OCI-M1 (cell line): ENCODE measurements at regions not wholly inside any gene's neighbourhood (a gene's known extent, or its start where the extent isn't known, plus 50 kb on each side); places are given as distances from the start of the nearest gene placed in this dataset.

Experiments used
- DNase-seq: peaks from one replicate; lab custom pipeline; 2025; lab: John Stamatoyannopoulos, UW

DNA sequence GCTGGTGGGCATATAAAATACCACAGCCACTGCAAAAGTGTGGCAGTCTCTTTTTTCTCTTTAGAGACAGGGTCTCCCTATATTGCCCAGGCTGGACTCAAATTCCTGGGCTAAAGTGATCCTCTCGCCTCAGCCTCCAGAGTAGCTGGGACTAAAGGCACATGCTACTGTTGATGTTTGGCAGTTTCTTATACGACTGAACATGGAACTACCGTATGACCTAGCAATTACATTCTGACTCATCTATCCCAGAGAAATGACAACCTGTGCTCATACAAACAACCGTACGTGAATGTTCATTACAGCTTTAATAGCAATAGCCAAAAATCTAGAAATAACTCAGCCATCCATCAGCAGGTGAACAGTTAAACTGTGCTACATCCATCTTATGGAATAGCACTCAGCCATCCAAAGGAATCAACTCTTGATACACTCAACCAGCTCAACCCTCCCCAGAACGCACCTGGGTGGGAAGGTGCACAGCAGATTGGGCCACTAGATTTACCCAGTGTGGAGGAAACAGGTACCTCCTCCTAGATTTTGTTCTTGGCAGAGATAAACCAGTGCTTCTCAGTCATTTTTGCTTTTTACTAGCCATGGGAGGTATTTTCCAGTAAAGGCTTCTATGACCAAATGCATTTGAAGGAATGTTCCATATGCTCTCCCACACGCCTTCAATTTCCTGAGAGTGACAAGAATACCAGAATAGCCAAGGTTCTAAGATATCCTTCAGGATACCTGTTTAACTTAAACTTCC lies 130.5 kb downstream of the MED15 start:
- no peak for DNase-seq

DNA sequence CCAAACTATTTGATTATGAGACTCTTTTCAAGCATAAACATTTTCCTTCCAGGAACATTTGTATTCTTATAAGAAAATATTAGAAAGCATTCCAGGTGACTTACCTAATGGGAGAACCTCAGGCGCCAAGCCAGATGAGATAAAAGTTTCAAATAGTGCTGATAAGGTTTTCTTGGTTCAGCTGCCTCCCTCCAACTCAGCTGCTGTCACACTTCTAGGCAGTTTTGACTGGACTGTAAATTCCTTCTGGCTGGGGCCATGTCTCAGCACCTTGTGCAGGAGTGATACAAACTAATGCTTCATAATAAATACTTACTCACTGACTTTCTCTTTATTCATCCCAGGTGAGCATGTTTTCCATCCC lies 131.1 kb downstream of the MED15 start:
- DNase-seq, result no peak

DNA sequence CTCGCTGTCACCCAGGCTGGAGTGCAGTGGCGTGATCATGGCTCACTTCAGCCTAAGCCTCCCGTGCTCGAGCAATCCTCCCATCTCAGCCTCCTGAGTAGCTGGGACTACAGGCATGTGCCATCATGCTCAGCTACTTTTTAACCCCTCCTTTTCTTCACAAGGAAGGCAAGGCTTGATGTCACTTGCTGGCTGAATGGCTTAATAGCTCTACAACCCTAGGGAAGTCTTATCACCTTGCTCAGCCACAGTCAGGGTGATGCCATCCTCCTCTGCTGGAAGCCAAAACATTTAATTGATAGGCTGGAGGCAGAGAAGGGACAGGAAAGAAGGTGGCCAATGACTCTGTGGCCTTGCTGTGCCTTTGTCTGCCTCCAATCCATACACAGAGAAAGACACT lies 131.9 kb downstream of the MED15 start:
- no peak for DNase-seq

DNA sequence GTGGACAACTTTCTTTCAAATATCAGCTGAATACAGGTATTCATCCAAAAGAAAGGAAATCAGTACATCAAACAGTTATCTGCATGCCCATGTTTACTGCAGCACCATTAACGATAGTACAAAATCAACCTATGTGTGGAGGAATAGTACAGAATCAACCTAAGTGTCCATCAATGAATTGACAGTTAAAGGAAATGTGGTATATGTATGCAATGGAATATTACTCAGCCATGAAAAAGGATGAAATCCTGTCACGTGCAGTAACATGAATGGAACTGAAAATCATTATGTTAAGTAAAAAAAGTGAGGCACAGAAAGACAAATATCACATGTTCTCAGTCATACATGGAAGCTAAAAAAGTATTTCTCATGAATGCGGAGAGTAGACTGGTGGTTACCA lies 132.3 kb downstream of the MED15 start:
- no peak for DNase-seq

DNA sequence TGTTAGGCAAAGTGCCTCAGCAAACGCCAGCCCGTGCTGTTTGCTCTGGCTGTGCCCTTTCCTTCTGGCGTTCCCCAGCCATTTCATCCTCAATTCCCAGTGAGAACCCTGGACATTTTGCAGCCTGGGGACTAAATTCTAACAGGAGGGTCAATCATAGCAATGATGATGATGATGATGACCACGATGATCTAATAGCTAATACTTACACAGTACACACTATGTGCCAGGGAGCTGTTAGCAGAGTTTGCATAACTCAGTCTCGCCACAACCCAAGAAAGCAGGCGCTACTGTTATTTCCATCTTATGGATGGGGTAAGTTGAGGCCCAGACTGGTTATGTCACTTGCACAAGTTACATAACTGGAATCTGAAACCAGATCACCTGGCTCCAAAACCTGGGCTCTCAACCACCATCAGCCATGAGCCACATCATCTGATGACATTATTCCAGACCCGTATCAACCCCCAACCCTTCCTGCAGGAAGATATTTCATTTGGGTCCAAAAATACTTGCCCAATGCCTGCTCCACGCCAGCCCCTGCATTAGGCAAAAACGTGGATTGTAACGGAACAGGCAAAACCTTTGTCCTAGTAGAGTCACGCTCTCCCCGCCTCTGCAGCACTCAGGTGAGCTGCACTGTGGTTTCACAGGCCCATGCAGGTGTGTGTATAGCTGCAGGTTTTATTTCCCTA lies 132.6 kb upstream of the SERPIND1 start:
- DNase-seq, result no peak

DNA sequence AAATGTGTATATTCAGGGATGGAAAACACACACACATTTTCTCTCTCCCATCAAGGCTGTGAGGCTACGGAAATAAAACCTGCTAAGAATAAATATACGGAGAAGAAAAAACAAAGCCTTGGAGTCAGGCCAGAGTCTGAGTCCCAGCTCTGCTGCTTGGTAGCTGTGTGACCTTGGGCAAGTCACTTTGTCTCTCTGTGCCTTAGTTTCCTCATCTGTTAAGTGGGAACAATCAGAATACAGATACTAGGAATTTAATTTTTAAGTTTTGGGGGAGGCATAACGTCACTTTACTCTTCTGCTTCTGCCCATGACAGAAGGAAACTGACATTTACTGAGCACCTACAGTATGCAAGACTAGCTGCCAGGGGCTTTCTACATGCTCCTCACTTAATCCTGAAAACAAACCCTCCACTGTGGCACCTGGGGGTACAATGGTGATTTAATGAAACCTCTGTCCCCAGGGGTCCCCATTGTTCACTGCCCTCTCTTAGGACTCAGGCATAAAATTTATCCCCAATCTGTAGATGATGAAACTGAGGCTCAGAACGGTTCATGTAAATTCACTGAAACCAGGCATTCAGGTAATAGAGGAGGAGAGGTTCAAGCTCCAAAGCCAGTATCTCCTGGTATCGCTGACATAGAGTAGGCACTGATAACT lies 131.9 kb upstream of the SERPIND1 start:
- no peak for DNase-seq

DNA sequence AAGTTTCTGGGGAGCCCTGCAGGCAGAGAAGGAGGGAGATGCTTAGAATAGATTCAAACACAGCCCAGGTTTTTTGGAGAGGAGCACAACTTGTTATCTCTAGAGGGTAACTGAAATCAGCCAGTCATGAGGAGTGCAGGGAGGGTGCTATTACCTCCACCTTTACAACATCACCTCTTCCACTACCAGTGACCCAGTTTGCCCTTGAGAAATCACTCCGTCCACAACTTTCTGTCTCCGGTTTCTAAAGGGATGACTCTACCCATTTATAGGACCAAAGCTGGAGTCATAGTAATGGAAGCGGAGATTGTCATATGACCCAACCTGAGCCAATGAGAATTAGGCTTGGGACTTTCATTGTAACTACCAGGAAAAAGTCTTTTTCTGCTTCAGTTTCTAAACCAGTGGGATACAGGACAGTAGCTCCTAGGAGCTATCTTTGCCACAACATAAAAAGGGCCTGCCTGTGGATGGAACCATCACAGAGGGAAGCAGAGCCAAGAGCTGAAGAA lies 131.2 kb upstream of the SERPIND1 start:
- no peak for DNase-seq

DNA sequence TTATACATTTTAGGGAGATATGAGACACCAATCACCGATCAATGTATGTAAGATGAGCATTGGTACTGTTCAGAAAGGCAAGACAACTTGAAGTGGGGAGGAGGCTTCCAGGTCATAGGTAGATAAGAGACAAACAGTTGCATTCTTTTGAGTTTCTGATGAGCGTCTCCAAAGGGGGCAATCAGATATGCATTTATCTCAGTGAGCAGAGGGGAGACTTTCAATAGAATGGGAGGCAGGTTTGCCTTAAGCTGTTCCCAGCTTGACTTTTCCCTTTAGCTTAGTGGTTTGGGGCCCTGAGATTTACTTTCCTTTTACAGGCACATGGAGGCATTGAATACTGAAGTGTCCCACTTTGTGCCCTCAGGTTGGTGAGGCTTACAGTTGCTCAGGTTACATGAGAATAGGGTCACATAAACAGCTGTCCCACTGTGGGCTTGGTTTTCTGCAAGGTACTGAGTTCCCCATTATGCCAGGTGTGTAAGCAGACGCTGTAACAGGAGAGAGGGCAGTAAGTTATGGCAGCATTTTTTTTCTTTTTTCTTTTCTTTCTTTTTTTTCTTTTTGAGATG lies 129.8 kb upstream of the SERPIND1 start:
- DNase-seq, result no peak

DNA sequence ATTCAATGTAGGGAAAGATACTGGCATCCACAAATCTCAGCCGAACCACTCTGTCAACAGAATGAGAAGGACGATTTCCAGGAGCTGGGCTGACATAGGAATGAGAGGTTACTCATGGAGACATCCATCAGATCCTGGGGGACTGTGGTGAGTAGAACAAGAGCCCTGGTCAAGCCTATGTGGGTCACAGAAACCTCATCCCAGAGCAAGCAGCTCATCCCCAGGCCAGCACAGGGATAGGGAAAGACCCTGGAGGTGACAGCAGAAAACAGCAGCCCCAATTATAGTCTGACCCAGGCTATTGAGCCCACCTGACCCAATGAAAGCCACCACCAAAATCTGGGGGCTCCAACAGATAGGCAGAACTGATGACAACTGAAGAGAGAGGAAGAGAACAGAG lies 128.0 kb upstream of the SERPIND1 start:
- DNase-seq, result no peak

DNA sequence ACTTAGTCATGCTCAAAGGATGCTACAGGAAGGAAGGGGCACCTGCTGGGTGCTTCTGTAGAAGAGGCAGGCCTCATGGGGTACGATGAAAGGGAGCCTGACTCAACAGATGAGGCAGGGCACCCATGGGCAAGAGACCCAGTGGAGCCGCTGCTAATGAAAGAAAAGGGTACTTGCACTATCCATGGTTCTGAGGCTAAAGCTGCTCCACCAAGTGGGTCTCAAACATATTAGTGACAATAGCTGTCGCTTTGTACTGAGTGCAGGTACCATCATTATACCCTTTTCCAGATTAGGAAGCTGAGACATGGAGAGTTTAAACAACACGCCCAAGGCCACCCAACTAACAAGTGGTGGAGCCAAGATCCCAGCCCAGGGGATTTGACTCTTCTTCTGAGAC lies 127.5 kb upstream of the SERPIND1 start:
- DNase-seq, result no peak

DNA sequence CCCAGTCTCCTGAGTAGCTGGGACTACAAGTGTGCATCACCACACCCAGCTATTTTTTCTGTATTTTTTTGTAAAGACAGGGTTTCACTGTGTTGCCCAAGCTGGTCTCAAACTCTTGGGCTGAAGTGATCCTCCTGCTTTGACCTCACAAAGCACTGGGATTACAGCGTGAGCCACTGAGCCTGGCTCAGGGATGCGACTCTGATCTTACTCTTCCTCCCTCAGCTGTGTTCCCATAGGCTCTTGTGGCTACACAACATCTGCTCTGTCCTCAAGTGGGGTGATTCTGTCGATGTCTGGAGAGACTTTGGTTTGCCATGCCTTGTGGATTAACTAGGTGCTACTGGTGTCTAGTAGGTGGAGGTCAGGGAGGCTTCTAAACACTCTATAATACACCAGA lies 127.0 kb upstream of the SERPIND1 start:
- DNase-seq, result no peak

DNA sequence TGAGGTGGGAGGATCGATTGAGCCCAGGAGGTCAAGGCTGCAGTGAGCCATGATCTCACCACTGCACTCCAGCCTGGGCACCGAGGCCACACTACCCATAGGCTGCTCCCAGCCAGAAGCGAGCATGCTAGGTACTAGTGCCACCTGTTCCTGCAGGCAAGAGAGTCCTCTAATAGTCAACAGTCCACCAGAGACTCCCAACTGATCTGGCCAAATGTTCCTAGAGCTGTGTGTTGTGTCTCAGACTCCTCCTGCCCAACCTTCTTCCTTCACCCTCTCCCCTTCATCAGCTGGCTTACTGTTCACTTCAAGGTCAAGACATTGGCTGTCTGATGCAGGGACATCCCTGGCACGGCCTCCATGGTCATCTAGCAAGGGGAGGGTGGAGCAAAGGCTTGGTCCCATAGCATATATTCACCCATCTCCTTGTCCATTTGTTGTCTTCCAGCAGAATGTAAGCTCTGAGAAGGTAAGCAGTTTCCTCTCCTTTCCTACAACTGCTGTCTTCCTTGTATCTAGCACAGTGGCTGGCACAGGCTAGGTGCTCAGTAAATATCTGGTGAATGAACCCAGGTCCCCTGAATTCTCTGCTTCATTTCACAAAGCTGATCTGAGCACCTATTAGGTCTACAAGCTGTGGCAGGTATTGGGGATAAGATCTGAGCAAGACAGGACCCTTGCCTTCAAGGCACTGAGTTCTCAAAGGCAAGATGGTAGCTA lies 126.2 kb upstream of the SERPIND1 start:
- DNase-seq, result no peak

DNA sequence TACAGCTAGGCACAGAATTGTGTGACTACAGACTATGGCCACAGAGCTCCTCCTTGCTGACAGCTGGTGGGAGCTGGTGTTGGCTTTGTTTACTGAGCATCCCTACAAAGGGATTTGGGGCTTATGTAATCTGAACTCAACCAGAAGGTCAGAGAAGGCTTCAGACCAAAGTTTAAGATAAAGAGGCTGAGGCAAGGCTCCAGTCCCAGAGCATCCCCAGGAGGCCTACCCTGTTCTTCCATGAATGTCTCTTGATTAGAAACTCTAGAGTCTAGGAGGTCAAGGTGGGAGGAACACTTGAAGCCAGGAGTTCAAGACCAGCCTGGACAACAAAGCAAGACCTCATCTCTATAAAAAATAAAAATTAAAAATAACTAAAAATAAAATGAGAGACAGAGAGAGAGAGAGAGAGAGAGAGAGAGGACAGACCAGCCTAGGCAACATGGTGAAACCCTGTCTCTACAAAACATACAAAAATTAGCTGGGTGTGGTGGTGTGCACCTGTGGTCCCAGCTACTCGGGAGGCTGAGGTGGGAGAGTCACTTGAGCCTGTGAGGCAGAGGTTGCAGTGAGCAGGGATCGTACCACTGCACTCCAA lies 125.5 kb upstream of the SERPIND1 start:
- no peak for DNase-seq

DNA sequence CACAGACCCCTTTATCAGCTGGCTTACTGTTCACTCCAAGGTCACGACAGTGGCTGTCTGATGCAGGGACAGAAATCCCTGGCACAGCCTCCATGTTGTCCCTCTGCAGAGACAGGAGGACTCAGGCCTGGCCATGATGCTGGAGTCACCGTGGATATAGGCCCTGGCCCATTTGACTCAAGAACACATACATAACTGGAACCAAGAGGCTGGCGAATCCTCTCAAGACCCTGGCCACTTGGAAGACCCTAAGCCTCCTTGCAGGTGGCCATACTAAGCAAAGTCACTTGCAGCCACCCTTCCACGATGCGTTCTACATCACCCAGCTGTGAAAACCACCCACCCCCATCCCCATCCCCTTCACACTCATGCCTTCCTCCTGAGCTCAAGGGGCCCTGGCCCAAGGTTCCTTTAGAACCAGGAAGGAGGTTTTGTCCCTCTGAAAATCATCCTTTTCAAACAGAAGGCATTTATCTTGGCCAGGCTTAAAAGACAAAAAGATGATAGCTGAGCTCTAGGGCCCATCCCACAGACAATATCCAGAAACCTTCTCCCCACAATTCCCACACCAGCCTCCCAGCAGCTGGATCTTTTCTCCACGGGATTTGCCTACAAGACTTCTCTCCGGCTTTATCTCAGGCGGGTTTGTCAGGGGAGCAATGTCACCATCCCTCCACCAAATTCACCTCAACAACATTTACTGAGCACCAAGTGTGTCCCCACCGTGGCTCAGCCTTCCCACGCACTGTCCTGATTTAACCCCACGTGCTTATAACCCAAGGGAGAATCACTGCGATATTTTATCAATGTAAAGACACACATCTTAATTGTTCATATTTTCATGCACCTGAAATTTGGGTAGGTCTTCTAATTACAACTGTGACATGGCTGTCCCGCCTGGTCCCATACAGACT lies 123.4 kb upstream of the SERPIND1 start:
- DNase-seq, result no peak

DNA sequence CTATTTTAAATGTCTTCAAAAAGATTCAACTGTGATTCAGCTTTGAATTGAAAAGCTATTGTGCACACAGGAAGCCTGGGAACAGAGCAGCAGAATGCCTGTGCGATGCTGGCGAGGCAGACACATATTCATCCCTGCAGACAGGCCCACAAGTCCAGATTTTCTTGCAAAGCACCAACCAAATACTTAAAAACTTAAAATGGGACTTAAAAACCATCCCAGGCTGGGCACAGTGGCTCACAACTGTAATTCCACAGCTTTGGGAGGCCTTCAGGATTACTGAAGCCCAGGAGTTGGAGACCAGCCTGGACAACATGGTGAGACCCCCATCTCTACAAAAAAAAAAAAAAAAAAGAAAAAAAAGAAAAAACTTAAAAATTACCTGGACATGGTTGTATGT lies 122.6 kb upstream of the SERPIND1 start:
- no peak for DNase-seq

DNA sequence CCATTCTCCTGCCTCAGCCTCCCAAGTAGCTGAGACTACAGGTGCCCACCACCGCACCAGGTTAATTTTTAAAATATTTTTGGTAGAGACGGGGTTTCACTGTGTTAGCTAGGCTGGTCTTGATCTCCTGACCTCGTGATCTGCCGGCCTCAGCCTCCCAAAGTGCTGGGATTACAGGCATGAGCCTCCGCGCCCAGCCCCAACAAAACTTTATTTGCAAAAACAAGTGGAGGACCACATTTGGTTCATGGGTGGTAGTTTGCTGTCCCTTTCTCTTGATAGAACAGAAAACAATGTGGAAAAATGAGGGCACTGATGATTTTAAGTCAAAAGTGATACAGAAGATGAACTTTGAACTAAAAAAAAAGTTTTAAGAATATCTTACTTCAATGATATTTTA lies 121.8 kb upstream of the SERPIND1 start:
- DNase-seq, result no peak

DNA sequence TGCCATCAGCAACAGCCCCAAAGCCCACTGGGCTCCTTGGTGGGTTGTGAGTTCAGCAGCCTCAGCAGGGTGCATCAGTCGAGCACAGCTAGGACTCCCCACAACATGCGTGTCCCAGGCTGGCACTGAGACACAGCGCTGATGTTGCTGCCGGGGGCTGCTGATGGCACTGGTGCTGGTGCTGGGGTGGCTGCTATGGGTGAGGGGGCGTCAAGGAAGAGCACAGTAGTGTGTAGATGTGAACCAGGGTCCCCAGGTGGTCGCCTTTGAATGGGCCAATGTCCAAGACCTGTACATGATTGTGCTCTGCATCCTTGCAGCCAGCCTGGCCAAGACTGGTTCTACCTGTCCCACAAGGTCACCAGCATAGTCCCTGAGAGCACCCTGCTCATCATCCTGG lies 121.3 kb upstream of the SERPIND1 start:
- DNase-seq, result no peak

DNA sequence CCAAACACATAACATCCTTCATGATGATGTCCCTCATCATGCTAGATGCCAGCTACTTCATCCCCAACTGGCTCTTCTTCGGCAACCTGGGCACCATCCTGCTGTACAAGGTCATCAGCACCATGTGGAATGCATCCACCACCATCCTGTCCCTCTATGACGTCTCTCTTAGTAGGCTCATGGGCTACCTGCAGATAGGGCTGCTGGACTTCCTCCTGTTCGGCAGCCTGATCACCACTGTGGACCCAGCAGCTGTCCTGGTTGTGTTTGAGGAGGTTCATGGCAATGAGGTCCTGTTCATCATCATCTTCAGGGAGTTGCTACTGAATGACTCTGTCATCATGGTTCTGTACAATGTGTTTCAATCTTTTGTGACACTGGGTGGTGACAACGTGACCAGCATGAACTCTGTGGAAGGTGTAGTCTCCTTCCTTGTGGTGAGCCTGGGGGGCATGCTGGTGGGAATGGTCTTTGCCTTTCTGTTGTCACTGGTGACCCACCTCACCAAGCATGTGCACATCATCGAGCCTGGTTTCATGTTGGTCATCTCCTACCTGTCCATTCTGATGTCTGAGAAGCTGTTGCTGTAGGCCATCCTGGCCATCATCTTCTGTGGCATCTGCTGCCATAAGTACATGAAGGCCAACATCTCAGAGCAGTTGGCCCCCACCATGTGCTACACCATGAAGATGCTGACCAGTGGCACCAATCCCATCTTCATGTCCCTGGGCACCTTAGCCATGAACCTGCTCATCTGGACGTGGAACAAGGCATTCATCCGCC lies 120.7 kb upstream of the SERPIND1 start:
- DNase-seq, result no peak

DNA sequence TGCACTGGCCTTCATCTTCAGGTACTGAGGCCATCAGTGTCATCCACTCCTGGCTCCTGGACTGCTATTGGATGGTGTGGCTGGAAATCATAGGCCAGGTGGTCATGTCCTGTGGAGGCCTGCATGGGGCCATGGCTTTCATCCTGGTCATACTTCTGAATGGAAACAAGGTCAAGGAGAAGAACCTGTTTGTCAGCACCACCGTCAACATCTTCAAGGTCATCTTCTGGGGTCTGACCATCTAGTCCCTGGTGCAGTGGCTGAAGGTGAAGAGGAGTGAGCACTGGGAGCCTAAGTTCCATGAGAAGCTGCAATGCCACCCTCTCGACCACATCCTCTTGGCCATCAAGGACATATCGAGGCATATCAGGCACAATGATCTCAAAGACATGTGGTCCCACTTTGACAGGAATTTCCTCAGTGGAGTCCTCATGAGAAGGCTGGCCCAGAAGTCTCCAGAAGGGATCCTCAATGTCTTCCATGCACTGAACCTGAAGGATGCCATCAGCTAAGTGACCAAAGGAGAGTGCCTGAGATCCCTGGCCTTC lies 120.0 kb upstream of the SERPIND1 start:
- no peak for DNase-seq
